Kidney capillary endothelial cell (primary cell): ENCODE measurements at regions not wholly inside any gene's neighbourhood (a gene's known extent, or its start where the extent isn't known, plus 50 kb on each side); places are given as distances from the start of the nearest gene placed in this dataset.

Experiments
- DNase-seq: peaks from one replicate; pipeline ENCODE4 v3.0.0-alpha.2; 2018; ENCODE audit warnings: low spot score

- DNase-seq = no peak
Measured at GRCh38 chr7:26553582-26553981, 261.9 kb downstream of the SNX10 start.

GRCh38 chr7:26554952-26555351 is 263.3 kb downstream of the SNX10 start:
- no peak for DNase-seq

GRCh38 chr7:26556061-26556881 is 264.6 kb downstream of the SNX10 start:
- DNase-seq = no peak

GRCh38 chr7:26560526-26561256 is 269.0 kb downstream of the SNX10 start:
- no peak for DNase-seq

GRCh38 chr7:26562841-26563240 is 271.2 kb downstream of the SNX10 start:
- DNase-seq = no peak

- DNase-seq = no peak
Measured at GRCh38 chr7:26563406-26563805, 271.7 kb downstream of the SNX10 start.

- DNase-seq = no peak
Measured at GRCh38 chr7:26567266-26567665, 275.6 kb downstream of the SNX10 start.

GRCh38 chr7:26574476-26574875 is 282.8 kb downstream of the SNX10 start:
- DNase-seq = no peak

- no peak for DNase-seq
Measured at GRCh38 chr7:26580064-26580591, 284.3 kb downstream of the SKAP2 start.

- no peak for DNase-seq
Measured at GRCh38 chr7:26580711-26581110, 283.7 kb downstream of the SKAP2 start.

- no peak for DNase-seq
Measured at GRCh38 chr7:26583094-26583648, 281.2 kb downstream of the SKAP2 start.

- DNase-seq = no peak
Measured at GRCh38 chr7:26584326-26584725, 280.1 kb downstream of the SKAP2 start.

- DNase-seq = no peak
Measured at GRCh38 chr7:26584987-26585665, 279.3 kb downstream of the SKAP2 start.

GRCh38 chr7:26587536-26587935 is 276.9 kb downstream of the SKAP2 start:
- no peak for DNase-seq

- DNase-seq = no peak
Measured at GRCh38 chr7:26588511-26588910, 275.9 kb downstream of the SKAP2 start.

- no peak for DNase-seq
Measured at GRCh38 chr7:26590709-26591108, 273.7 kb downstream of the SKAP2 start.

- no peak for DNase-seq
Measured at GRCh38 chr7:26592011-26592410, 272.4 kb downstream of the SKAP2 start.

GRCh38 chr7:26593393-26593792 is 271.0 kb downstream of the SKAP2 start:
- no peak for DNase-seq

- DNase-seq = no peak
Measured at GRCh38 chr7:26593896-26594295, 270.5 kb downstream of the SKAP2 start.

- no peak for DNase-seq
Measured at GRCh38 chr7:26594553-26594952, 269.8 kb downstream of the SKAP2 start.

GRCh38 chr7:26598867-26599266 is 265.5 kb downstream of the SKAP2 start:
- DNase-seq = no peak

- no peak for DNase-seq
Measured at GRCh38 chr7:26599982-26600381, 264.4 kb downstream of the SKAP2 start.
